SK-N-SH (cell line): ENCODE measurements at regions not wholly inside any gene's neighbourhood (a gene's known extent, or its start where the extent isn't known, plus 50 kb on each side); places are given as distances from the start of the nearest gene placed in this dataset.

Experiments
- CTCF ChIA-PET: fragments of 300-600, 350-600 bp; formaldehyde crosslinking; extraction: SDS; loops from one replicate; lab custom pipeline; 2021; lab: Yijun Ruan, JAX
- POLR2A ChIA-PET: fragments of 350-600 bp; sonication (Branson Sonifier 250); formaldehyde crosslinking; extraction: SDS; loops from one replicate; lab custom pipeline; 2020; ENCODE audit warnings: antibody characterized with exemption, inconsistent platforms; lab: Yijun Ruan, JAX
- DNase-seq: peaks from one replicate; pipeline ENCODE4 v3.0.0; 2012
- H2AFZ ChIP-seq: fragments of 200-600 bp; sonication (generic); 2 replicates; pipeline ENCODE4 v1.8.1; 2016; ENCODE audit warnings: antibody characterized with exemption, mild to moderate bottlenecking, low read depth
- H3F3A ChIP-seq: fragments of 200-600 bp; sonication (generic); replicated peaks from 2 replicates; pipeline ENCODE3; 2016; ENCODE audit warnings: antibody characterized with exemption, mild to moderate bottlenecking; ENCODE audit not compliant: insufficient read depth
- H3K27ac ChIP-seq, 2 experiments: fragments of 200-500 bp in 1 of 2; fragments of 200-600 bp in 1 of 2; sonication (Bioruptor generic) in 1 of 2; sonication (generic), shearing (Covaris generic) in 1 of 2; 2 replicates each; pipeline versions ENCODE4 v1.5.1 to v1.6.1; 2014 to 2016; ENCODE audit warnings: low read depth in 2 of 2, inconsistent platforms in 1 of 2, low read length in 1 of 2, mild to moderate bottlenecking in 1 of 2, mixed read lengths in 1 of 2
- H3K27me3 ChIP-seq: fragments of 200-600 bp; sonication (generic), shearing (Covaris generic); 2 replicates; pipeline ENCODE4 v1.6.1; 2016; ENCODE audit warnings: mixed run types; ENCODE audit not compliant: insufficient read depth
- H3K36me3 ChIP-seq, 2 experiments: fragments of 200-500 bp in 1 of 2; fragments of 200-600 bp in 1 of 2; sonication (Bioruptor generic) in 1 of 2; sonication (generic) in 1 of 2; replicated peaks in 1 of 2; 2 replicates each; pipeline versions ENCODE3 to v1.5.1; 2014 to 2016; ENCODE audit warnings: low read length in 1 of 2, mild to moderate bottlenecking in 1 of 2; ENCODE audit not compliant: insufficient read depth in 2 of 2, control insufficient read depth in 1 of 2
- H3K4me1 ChIP-seq, 2 experiments: fragments of 200-500 bp in 1 of 2; fragments of 200-600 bp in 1 of 2; sonication (Bioruptor generic) in 1 of 2; sonication (generic), shearing (Covaris generic) in 1 of 2; 2 replicates each; pipeline versions ENCODE4 v1.5.1 to v1.6.1; 2014 to 2016; ENCODE audit warnings: low read depth in 1 of 2, low read length in 1 of 2, mixed run types in 1 of 2; ENCODE audit not compliant: insufficient read depth in 2 of 2, control insufficient read depth in 1 of 2
- H3K4me2 ChIP-seq: fragments of 200-600 bp; sonication (generic), shearing (Covaris generic); 2 replicates; pipeline ENCODE4 v1.6.1; 2017; ENCODE audit warnings: mixed run types
- H3K4me3 ChIP-seq, 2 experiments: fragments of 200-500 bp in 1 of 2; fragments of 200-600 bp in 1 of 2; sonication (Bioruptor generic) in 1 of 2; sonication (generic), shearing (Covaris generic) in 1 of 2; 2 replicates each; pipeline versions ENCODE4 v1.5.1 to v1.8.1; 2014 to 2016; ENCODE audit warnings: low read depth in 2 of 2, inconsistent platforms in 1 of 2, low read length in 1 of 2, mild to moderate bottlenecking in 1 of 2, mixed read lengths in 1 of 2, moderate library complexity in 1 of 2
- H3K79me2 ChIP-seq: fragments of 200-600 bp; sonication (generic); 2 replicates; pipeline ENCODE4 v1.8.1; 2017; ENCODE audit warnings: mild to moderate bottlenecking; ENCODE audit not compliant: insufficient read depth
- H3K9ac ChIP-seq: fragments of 200-600 bp; sonication (generic); 2 replicates; pipeline ENCODE4 v1.6.1; 2017; ENCODE audit warnings: mixed run types
- H3K9me2 ChIP-seq: fragments of 200-600 bp; sonication (generic); 2 replicates; pipeline ENCODE4 v1.6.1; 2017; ENCODE audit warnings: mixed run types
- H3K9me3 ChIP-seq: fragments of 200-600 bp; sonication (generic); 2 replicates; pipeline ENCODE4 v1.6.1; 2017; ENCODE audit warnings: mixed run types, mild to moderate bottlenecking, moderate library complexity
- H4K20me1 ChIP-seq: fragments of 200-600 bp; sonication (generic); 2 replicates; pipeline ENCODE4 v1.6.1; 2017; ENCODE audit warnings: mild to moderate bottlenecking, mixed run types; ENCODE audit not compliant: insufficient read depth
- CHD2 ChIP-seq: fragments of 150-350 bp; IDR thresholded peaks from 2 replicates; pipeline ENCODE4 v1.6.1; 2018; ENCODE audit warnings: low read length; ENCODE audit not compliant: partially characterized antibody
- FOSL2 ChIP-seq: IDR thresholded peaks from 2 replicates; pipeline ENCODE4 v1.4.0; 2012; ENCODE audit warnings: low read depth, mild to moderate bottlenecking, moderate library complexity, borderline replicate concordance
- GABPA ChIP-seq: IDR thresholded peaks from 2 replicates; pipeline ENCODE4 v1.4.0; 2012; ENCODE audit warnings: low read depth, mild to moderate bottlenecking
- JUND ChIP-seq: IDR thresholded peaks from 2 replicates; pipeline ENCODE4 v1.4.0; 2012
- MEF2A ChIP-seq: IDR thresholded peaks from 2 replicates; pipeline ENCODE4 v1.4.0; 2012; ENCODE audit warnings: low read depth, borderline replicate concordance
- POLR2AphosphoS5 ChIP-seq: IDR thresholded peaks from 2 replicates; pipeline ENCODE4 v1.6.1; 2012; ENCODE audit warnings: low read depth, low read length
- RXRA ChIP-seq: IDR thresholded peaks from 2 replicates; pipeline ENCODE4 v1.4.0; 2012; ENCODE audit warnings: low read depth, mild to moderate bottlenecking, borderline replicate concordance
- TCF12 ChIP-seq: IDR thresholded peaks from 2 replicates; pipeline ENCODE4 v1.4.0; 2012
- TEAD4 ChIP-seq: IDR thresholded peaks from 2 replicates; pipeline ENCODE4 v1.4.0; 2012; ENCODE audit warnings: mild to moderate bottlenecking, borderline replicate concordance; ENCODE audit not compliant: insufficient read depth
- WGBS: methylation state at CpG from one replicate; pipeline ENCODE4 v1.1.6; 2017; ENCODE audit warnings: low lambda C conversion rate; 5-methylcytosine and 5-hydroxymethylcytosine counted together
- TF ChIP-seq, protein P1 (sequence below): IDR thresholded peaks from 2 replicates; pipeline ENCODE4; 2012
- TF ChIP-seq, protein P2 (sequence below): IDR thresholded peaks from 2 replicates; pipeline ENCODE4 v1.6.1; 2012; ENCODE audit warnings: mild to moderate bottlenecking, low read depth, low read length, moderate library complexity
- TF ChIP-seq, protein P3 (sequence below): IDR thresholded peaks from 2 replicates; pipeline ENCODE4 v1.4.0; 2012; ENCODE audit warnings: low read depth, borderline replicate concordance
- TF ChIP-seq, protein P4 (sequence below): fragments of 200-600 bp; sonication (generic); IDR thresholded peaks from 2 replicates; pipeline ENCODE4 v1.6.1; 2017; ENCODE audit warnings: antibody characterized with exemption, mild to moderate bottlenecking, moderate library complexity
- TF ChIP-seq, protein P5 (sequence below): fragments of 150-350 bp; IDR thresholded peaks from 2 replicates; pipeline ENCODE4 v1.6.1; 2016; ENCODE audit warnings: mild to moderate bottlenecking, low read depth, low read length

DNA sequence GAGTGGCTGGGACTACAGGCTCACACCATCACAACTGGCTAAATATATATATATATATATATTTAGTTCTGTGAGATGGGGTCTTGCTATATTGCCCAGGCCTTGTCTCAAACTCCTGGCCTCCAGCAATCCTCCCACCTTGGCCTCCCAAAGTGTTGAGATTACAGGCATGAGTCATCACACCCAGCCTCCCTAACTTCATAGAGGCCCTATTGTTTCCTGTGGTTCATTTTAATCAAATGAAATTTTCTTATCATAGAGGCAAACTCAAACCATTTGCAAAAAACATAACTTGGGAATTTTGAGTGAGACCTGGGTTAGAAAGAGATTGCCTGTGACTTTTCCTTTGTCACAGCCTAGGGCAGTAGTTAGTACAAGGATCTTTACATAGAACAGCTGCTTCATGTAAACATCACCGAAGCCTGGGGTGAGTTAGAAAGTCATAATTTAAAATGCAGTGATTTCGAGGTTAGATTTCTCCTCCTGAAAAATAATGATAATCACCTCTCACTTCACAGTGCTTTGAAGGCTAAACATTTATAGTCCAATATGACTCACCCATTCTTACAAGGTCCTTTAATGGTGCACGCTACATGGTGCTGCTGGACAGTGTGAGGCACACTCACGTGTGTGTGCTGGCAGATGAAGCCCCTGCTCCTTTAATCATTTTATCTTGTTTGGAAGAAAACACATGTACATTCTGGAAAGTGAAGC lies 188.9 kb downstream of the RHOU start:
- no peaks in the 10 kb centered on the region; a peak in 1 of 4 replicates for H3K4me1 ChIP-seq
- H3K27ac ChIP-seq: no peak overlapping the region
- H3K9me2 ChIP-seq: no peaks in the 10 kb centered on the region
- ChIA-PET CTCF (no interaction called here), POLR2A (no interaction called here)
- TF ChIP-seq FOSL2 (no peak), MEF2A (no peak), CHD2 (no peak), TCF12 (no peak), TEAD4 (no peak), POLR2AphosphoS5 (no peak), JUND (no peak), RXRA (no peak), GABPA (no peak)
- TF ChIP-seq, protein P1, sequence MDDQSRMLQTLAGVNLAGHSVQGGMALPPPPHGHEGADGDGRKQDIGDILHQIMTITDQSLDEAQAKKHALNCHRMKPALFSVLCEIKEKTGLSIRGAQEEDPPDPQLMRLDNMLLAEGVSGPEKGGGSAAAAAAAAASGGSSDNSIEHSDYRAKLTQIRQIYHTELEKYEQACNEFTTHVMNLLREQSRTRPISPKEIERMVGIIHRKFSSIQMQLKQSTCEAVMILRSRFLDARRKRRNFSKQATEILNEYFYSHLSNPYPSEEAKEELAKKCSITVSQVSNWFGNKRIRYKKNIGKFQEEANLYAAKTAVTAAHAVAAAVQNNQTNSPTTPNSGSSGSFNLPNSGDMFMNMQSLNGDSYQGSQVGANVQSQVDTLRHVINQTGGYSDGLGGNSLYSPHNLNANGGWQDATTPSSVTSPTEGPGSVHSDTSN: no peak
- TF ChIP-seq, protein P2, sequence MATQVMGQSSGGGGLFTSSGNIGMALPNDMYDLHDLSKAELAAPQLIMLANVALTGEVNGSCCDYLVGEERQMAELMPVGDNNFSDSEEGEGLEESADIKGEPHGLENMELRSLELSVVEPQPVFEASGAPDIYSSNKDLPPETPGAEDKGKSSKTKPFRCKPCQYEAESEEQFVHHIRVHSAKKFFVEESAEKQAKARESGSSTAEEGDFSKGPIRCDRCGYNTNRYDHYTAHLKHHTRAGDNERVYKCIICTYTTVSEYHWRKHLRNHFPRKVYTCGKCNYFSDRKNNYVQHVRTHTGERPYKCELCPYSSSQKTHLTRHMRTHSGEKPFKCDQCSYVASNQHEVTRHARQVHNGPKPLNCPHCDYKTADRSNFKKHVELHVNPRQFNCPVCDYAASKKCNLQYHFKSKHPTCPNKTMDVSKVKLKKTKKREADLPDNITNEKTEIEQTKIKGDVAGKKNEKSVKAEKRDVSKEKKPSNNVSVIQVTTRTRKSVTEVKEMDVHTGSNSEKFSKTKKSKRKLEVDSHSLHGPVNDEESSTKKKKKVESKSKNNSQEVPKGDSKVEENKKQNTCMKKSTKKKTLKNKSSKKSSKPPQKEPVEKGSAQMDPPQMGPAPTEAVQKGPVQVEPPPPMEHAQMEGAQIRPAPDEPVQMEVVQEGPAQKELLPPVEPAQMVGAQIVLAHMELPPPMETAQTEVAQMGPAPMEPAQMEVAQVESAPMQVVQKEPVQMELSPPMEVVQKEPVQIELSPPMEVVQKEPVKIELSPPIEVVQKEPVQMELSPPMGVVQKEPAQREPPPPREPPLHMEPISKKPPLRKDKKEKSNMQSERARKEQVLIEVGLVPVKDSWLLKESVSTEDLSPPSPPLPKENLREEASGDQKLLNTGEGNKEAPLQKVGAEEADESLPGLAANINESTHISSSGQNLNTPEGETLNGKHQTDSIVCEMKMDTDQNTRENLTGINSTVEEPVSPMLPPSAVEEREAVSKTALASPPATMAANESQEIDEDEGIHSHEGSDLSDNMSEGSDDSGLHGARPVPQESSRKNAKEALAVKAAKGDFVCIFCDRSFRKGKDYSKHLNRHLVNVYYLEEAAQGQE: no peak
- TF ChIP-seq, protein P3, sequence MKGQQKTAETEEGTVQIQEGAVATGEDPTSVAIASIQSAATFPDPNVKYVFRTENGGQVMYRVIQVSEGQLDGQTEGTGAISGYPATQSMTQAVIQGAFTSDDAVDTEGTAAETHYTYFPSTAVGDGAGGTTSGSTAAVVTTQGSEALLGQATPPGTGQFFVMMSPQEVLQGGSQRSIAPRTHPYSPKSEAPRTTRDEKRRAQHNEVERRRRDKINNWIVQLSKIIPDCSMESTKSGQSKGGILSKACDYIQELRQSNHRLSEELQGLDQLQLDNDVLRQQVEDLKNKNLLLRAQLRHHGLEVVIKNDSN: no peak
- TF ChIP-seq, protein P4, sequence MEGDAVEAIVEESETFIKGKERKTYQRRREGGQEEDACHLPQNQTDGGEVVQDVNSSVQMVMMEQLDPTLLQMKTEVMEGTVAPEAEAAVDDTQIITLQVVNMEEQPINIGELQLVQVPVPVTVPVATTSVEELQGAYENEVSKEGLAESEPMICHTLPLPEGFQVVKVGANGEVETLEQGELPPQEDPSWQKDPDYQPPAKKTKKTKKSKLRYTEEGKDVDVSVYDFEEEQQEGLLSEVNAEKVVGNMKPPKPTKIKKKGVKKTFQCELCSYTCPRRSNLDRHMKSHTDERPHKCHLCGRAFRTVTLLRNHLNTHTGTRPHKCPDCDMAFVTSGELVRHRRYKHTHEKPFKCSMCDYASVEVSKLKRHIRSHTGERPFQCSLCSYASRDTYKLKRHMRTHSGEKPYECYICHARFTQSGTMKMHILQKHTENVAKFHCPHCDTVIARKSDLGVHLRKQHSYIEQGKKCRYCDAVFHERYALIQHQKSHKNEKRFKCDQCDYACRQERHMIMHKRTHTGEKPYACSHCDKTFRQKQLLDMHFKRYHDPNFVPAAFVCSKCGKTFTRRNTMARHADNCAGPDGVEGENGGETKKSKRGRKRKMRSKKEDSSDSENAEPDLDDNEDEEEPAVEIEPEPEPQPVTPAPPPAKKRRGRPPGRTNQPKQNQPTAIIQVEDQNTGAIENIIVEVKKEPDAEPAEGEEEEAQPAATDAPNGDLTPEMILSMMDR: no peak
- TF ChIP-seq, protein P5, sequence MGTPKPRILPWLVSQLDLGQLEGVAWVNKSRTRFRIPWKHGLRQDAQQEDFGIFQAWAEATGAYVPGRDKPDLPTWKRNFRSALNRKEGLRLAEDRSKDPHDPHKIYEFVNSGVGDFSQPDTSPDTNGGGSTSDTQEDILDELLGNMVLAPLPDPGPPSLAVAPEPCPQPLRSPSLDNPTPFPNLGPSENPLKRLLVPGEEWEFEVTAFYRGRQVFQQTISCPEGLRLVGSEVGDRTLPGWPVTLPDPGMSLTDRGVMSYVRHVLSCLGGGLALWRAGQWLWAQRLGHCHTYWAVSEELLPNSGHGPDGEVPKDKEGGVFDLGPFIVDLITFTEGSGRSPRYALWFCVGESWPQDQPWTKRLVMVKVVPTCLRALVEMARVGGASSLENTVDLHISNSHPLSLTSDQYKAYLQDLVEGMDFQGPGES: no peak
- H4K20me1 ChIP-seq: no peaks in the 10 kb centered on the region
- no peaks in the 10 kb centered on the region for H3K9me3 ChIP-seq
- no peaks in the 10 kb centered on the region for H3K79me2 ChIP-seq
- no peak overlapping the region for H3K9ac ChIP-seq
- H2AFZ ChIP-seq: no peak overlapping the region
- H3F3A ChIP-seq: no peaks in the 10 kb centered on the region
- H3K36me3 ChIP-seq: no peaks in the 10 kb centered on the region
- no peak for DNase-seq
- no peaks in the 10 kb centered on the region; the same call in 1 of the 2 replicates for H3K27me3 ChIP-seq
- 63% methylated on average over 4 of the region's 4 CpGs for WGBS
- no peak overlapping the region for H3K4me2 ChIP-seq
- no peak overlapping the region for H3K4me3 ChIP-seq
